ENCODE measurements at regions not wholly inside any gene's neighbourhood (a gene's known extent, or its start where the extent isn't known, plus 50 kb on each side); places are given as distances from the start of the nearest gene placed in this dataset.

DNA sequence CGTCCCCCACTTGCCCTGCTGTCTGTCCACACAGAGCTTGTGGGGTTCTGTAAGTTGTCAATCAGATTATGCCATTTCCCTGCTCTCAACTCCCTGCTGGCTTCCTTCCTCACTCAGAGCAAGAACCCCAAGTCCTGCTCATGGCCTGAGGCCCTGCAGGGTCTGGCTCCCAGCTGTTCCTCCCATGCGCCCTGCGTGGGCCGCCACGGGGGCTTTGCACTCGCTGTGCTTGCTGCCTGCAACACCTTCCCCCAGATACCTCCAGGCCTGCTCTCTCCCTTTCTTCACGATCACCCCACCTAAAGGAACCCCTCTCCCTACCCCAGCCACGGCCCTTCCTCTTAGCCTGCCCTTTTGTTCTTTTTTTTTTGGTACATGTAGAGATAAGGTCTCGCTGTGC is 234.6 kb downstream of the AACS start:
- TF ChIP-seq, protein P1, sequence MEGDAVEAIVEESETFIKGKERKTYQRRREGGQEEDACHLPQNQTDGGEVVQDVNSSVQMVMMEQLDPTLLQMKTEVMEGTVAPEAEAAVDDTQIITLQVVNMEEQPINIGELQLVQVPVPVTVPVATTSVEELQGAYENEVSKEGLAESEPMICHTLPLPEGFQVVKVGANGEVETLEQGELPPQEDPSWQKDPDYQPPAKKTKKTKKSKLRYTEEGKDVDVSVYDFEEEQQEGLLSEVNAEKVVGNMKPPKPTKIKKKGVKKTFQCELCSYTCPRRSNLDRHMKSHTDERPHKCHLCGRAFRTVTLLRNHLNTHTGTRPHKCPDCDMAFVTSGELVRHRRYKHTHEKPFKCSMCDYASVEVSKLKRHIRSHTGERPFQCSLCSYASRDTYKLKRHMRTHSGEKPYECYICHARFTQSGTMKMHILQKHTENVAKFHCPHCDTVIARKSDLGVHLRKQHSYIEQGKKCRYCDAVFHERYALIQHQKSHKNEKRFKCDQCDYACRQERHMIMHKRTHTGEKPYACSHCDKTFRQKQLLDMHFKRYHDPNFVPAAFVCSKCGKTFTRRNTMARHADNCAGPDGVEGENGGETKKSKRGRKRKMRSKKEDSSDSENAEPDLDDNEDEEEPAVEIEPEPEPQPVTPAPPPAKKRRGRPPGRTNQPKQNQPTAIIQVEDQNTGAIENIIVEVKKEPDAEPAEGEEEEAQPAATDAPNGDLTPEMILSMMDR (IDR thresholded peaks at IDR 0.05), result no peak
- TF ChIP-seq POLR2AphosphoS5 (IDR thresholded peaks at IDR 0.05) (no peak), POLR2A (IDR thresholded peaks at IDR 0.05; ENCODE audit: low read depth) (no peak), EP300 (IDR thresholded peaks at IDR 0.05) (no peak)
